Fibroblast of upper back skin (primary cell): ENCODE measurements at regions not wholly inside any gene's neighbourhood (a gene's known extent, or its start where the extent isn't known, plus 50 kb on each side); places are given as distances from the start of the nearest gene placed in this dataset.
A peak's percentile ranks its signal among the peaks of the same experiment; 100 is the strongest.

ENCODE experiments used
- DNase-seq: peaks from one replicate; pipeline ENCODE4 v3.0.0-alpha.2; 2013

DNA sequence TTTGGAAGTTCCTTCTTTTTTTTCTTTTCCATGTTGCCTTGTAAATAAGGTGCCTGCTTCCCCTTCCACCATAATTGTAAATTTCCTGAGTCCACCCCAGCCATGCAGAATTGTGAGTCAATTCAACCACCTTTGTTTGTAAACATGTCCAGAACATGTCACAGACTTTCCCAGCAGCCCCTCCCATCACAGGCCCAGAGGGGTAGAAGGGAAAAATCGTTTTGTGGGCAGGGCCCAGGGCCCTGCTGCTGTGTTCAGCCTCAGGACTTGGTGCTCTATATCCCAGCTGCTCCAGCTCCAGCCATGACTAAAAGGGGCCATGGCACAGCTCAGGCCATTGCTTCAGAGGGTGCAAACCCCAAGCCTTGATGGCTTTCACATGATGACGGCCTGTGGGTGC lies 384.6 kb upstream of the NCAM2 start:
- DNase-seq = no peak

DNA sequence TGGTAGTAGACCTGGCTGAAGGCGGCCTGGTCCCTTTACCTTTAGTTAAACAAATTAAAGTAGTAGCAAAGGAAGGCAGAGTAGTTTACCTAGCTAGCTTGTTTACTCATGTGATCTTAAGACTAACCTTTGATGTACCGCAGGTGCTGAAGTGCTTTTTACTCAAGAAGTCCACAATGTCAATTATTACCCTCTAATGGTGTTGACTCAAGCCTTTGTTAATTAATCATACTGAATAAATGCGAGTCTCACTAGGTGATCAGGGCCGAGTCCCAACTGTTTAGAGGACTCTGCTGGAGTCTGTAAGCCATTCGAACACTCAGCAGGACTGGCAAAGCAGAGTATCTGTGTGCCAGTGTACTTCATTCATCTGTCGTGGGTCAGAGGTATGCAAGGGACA lies 381.1 kb upstream of the NCAM2 start:
- DNase-seq = no peak

DNA sequence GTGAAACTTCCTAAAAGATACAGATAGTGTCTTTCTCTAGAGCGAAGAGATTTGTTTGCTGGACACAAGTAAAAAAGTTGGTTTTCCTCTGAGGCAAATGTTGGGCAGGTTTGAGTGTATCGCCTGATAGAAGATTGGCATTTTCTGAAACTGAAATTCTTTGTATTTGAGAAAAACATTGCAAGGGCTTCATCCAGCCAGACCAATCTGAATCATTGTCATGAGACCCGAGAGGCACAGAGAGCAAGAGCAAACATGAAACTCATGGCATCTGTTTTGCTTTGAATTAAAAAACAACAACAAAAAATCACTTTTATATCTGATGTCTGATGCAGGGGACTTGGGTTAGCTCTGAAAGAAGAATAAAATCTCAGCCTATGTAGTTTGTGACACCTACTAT lies 379.3 kb upstream of the NCAM2 start:
- no peak for DNase-seq

DNA sequence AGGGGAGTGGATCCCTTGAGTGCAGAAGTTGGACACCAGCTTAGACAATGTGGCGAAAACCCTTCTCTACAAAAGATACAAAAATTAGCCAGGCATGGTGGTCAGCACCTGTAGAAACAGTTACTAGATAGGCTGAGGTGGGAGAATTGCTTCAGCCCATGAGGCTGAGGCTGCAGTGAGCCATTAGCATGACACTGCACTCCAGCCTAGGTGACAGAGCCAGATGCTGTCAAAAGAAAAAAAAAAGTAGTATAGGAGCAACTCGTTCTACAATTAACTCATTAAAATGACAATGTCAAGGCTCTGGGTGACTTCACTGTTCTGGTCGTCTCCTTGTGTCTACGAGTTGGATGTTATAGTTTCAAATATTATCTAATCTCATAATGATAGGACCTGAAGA lies 370.6 kb upstream of the NCAM2 start:
- DNase-seq = no peak

DNA sequence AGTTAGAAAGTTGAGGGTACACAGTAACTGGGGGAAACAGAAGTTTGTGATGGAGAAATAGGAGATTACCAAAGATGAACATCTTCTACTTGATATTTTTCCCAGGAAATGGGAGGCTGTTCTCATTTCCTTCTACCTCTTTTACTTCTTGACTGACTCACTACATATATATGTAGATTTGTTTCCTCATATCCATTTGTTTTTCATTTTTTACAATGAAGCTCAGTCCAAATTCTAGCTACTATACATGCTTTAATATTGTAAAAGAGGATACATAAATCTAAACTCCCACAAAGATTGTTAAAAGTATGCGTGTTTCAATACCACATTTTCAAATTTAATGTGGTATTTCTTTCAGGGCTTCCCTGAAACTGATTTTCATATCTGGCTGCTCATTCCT lies 366.6 kb upstream of the NCAM2 start:
- DNase-seq = peak; percentile 64

DNA sequence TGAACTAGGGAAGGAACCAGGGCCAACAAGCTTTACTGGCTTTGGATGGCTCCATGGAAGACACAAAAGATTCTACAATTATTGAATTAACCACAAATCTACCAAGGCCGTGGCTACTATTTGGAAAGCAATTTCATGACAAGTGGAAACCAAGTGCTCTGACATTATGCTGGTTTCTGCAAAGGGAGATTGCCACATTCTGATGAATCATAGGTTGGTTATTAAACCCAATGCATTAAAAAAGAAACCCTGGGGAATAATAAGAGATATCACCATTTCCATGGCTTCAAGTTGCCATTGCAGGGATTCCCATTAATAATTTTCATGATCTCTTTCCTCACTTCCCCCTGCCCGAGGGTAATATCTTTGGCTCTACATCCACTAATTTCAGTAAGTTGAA lies 359.2 kb upstream of the NCAM2 start:
- DNase-seq = peak; percentile 76

DNA sequence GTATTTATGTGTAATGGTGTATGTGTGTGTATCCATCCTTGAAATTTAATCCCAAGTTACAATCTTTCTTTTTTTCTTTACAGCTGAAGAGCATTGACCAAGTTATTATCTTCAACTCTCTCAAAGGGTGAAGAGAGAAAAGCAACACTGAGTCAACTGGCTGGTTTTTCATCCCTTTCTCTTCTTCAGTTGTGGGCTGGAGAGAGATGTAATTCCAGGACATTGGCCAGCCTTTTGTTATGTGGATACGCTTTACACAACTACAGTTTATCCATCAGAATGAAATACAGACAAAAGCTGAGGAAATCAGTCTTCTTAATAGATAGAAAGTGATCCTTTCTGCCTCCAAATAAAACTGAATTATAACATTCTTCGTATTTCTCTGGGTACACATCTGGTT lies 357.0 kb upstream of the NCAM2 start:
- DNase-seq = peak; percentile 3

DNA sequence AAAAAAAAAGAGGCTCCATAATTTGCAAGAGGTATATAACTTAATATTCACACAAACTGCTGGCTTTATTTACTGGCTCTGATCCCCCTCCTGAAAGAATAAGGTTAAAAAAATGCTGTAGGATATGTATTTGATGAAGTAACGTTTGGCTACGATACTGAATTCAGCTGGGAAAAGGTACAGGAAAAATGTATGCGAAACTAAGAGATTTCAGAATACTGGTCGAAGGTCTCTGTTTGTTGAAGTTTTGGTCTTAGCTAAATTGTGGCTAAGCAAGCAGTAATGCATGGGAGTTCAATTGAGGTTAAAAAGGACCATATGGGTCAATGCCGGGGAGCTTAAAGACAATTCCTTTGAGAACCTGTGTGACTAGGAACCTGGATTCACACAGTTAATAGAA lies 355.5 kb upstream of the NCAM2 start:
- DNase-seq = peak; percentile 58

DNA sequence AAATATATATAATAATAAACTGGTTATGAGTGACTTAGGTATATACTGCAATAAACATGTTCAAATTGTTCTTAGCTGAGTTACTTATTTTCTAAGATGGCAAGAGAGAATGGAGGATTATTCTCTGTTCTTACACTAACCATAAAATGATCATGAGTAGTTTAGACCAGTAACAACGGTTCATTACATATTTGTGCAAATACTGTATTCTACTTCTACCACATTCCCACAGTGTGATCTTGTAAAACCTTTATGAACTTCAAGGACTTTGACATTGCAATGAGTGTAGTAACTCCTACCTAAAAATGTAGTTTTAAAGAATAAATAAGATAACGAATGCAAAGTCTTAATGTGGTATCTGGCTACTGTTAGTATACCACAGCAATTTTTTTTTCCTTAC lies 353.7 kb upstream of the NCAM2 start:
- DNase-seq = no peak

DNA sequence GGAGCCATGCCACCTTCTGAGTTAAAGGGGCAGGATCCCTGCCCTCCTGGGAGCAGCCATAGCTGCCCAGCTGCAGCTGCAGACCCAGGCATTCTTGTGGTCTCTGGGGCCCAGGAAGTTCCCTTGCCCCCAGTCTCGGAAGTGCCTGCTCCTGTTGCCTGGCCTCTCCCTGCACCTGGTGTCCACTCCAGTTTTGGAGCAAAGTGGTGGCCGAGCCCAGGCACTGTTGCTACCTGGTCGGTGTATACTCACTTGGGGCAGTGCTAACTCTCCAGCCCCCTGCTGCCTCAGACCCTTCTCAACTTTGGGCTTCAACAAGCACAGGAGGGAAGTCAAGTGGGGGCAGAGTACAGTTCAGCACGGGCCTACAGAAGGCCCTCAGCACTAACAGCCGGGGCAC lies 352.9 kb upstream of the NCAM2 start:
- no peak for DNase-seq

DNA sequence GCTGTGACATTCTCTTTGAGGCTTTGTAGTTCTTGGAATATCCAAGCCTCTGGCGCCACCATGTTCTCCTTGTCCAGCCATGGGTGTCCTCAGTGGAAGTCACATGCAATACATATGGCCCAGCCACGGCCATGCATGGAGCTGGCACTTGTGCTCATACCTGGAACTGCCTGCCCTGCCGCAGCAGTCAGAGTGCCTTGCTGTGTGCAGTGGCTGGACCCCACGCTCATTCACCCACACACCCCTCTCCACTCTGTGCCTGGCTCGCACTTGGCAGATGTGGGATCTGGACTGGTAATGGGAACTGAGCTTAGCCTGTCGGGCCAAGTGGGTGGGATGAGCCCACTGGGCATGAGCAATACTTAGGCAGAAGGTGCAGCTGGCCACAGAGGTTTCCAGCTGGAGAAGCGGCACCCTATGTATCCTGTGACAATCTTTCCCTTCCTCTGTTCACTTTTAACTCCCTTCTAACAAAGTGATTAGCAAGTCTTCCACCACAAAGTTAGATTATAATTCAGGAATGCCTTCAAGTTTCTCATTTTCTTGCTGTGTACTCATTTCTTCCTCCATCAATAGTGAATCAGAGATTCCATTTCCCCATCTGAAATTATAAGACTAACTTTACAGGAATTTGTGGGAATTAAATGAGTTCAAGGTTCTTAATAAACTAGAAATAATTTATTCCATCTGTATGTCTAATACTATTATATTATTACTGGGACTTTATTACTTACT lies 351.6 kb upstream of the NCAM2 start:
- DNase-seq = peak; percentile 75

DNA sequence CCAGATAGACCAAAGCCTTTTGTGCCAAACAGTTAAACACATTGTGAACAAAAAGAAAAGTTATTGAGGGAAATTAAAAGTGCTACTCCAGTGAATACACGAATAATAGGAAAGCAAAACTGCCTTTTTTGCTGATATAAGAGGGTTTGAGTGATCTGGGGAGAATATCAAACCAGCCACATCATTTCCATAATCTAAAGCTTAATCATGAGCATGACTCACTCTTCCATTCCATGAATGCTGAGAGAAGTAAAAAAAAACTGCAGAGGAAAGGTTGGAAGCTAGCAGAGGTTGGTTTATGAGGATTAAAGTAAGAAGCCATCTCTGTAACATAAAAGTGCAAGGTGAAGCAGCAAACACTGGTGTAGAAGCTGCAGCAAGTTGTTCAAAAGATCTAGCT lies 350.6 kb upstream of the NCAM2 start:
- DNase-seq = peak; percentile 80

DNA sequence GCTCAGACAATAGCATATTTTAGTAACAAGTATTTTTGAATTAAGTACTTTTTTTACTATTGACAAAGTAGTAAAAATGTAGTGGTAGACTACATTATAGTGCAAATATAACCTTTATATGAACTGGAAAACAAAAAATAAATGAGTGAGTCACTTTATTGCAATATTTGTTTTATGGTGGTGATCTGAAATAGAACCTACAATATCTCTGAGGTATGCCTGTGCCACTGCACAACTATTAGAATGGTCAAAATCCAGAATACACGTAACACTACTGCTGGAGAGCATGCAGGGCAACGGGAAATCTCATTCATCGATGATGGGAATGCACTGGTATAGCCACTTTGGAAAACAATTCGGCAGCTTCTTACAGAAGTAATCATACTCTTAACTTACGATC lies 349.0 kb upstream of the NCAM2 start:
- no peak for DNase-seq

DNA sequence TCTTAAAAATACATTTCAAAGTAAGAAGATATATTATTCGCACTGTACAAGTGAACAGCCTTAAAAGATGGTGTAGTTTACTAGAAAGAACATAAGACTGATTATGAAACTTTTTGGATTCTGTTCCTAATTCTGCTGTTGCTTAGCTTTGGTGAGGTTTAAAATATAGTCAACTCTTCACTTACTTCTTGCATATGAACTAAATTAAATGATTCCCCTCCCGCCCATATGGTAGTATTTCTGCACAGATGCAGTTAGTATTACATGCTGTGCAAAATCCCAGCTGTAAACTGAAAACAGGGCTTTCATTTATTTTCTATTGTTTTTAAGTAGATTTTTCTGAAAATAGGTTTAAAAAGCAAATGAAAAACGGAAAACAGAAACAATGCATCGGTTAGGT lies 345.4 kb upstream of the NCAM2 start:
- DNase-seq = no peak

DNA sequence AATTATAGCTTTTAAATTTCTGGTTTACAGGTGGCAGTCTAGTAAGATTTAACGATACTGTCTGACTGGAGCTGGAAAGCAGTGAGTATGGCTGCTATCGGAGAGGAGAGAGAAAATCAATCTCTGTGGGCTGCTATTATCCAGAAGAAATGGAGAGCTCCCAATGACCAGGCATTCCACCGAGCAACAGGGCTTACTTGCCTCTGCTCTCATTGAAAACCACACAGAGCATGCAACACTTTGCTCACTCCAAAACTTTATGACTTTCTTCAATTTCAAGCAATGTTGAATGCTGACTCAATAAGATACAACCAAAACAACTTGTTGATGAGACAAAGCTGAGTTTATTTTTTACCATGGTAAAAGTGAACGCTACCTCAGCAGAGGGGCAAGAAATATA lies 337.0 kb upstream of the NCAM2 start:
- peak; percentile 5 for DNase-seq

DNA sequence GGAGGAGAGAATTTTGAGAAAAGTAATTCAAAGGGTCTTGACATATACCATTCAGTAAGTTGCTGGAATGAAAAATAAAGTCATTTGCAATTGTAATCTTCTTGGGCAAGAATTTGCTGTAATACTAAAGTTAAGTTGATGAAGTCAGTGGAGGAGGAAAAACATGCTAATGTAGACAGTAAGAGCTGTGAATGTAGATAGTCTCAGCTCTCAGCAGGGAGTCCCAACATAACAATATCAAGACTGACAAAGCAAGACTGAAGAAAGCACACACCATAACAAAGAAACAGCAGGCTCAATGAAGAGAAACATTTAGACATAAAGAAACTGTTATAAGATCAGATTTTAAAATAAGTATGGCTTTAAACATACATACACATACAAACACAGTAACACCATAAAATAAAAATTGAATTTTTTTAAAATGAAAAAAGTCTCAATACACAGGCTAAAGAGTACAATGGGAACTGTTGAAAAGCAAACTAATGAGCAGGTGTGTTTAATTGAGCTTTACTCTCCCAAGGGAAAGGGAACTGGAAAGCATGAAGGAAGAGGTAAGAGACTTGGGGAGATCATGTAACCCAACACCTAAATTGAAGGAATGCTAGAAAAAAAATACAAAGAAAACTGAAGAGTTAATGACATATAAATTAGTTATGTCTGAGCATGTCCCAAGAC lies 336.3 kb upstream of the NCAM2 start:
- DNase-seq = peak; percentile 8

DNA sequence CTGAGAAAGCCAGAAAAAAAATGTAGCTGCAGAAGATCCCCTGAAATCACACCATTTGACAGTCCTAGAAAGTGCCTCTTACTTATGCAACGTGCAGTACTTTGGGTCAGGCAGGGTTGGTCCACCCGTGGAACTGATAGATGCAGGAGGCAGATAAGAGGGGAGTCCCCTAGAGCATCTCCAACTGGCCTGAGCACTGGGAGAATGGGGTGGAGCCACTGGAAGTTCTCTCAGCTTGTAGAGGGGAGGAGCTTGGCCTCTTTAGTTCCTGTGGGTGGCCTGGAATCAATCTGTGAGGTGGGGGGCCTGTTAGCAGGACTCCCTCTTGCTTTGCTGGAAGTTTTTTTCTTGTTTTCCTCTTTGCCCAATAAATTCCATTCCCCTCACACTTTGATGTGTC lies 335.7 kb upstream of the NCAM2 start:
- peak; percentile 16 for DNase-seq

DNA sequence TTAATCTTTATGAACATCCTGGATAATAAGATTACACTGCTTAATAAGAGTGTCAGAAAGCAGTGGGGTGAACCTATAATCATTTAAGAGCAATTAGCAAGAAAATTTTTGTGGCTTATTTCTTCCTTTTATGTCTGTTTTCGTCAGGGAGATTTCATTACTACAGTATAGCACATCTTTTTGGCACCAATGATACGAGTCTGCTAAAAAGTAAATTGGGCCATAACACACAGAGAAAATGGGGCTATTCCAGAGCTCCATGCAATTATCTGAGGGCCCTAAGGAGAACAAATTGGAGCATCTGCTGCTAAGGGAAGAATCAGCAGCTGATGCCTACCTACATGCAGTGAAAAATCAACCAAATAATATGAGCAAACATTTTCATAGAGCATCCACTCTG lies 330.3 kb upstream of the NCAM2 start:
- DNase-seq = no peak

DNA sequence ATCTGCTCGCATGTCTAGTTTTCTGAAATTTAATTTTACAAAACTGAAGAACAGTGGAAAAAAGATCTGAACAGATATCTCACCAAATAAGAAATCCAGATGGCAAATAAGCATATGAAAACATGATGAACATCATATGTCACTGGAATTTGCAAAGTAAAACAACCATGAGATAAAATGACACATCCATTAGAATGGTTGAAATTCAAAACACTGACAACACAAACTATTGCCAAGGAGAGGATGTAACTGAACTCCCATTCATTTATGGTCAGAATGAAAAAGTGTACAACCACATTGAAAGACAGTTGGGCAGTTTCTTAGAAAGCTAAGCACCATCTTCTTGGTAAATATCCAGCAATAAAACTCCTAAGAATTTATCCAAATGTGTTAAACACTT lies 312.7 kb upstream of the NCAM2 start:
- DNase-seq = no peak

DNA sequence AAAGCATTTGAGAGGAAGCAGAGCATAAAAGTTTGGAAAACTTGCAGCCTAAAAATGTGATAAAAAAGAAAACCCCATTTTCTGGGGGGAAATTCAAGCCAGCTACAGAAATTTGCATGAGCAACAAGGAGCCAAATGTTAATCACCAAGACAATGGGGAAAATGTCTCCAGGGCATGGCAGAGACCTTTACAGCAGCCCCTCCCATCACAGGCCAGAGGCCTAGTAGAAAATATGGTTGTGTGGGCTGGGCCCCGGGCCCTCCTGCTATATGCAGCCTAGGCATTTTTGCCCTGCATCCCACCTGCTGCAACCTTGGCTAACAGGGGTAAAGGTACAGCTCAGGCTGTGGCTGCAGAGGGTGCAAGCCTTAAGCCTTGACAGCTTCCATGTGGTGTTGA lies 299.6 kb upstream of the NCAM2 start:
- no peak for DNase-seq

DNA sequence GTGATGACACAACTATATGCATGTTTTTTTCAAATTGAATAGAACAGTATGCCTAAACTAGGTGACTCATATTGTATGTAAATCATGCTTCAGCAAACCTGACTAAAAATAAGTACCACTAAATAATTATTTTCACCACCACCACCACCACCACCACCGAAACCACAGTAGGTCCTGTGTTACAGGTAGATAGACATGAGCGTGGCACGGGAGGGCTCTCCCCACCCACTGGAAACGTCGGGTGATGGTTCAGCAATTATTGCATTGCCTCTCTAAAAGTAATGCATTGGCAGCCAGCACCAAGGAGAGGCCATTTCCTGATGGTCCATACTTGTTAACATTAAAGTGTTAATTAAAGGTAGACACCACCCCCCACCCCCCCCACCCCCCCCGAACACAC lies 297.0 kb upstream of the NCAM2 start:
- DNase-seq = peak; percentile 5

DNA sequence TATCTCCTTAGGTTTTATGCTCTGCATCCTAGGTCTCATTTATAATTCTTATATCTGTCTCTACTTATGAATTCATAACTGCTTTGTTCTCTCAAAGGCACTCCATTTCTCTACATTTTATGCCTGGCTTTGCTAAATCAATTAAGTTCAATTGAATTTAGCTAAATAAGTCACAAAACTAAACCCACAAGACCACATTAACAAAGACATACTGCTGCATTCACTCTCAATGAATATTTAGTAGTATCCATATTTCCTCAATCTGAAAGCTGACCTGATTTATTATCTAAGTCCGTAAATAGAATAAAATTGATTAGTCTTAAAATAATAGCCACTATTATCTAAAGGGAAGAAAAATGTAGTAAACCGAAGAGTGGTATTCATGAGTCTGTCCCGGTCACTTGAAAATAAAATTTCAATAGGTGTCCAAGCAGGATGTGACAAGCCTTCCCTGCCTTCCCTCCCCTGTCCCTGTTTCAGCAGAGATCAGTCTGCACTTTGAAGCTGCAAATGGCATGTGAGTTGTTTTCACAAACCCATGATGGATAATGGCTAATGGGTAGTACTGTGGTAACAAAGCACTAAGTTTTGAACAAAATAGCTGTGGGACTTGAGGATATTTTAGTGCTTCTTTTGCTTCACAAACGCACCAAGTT lies 295.0 kb upstream of the NCAM2 start:
- DNase-seq = no peak

DNA sequence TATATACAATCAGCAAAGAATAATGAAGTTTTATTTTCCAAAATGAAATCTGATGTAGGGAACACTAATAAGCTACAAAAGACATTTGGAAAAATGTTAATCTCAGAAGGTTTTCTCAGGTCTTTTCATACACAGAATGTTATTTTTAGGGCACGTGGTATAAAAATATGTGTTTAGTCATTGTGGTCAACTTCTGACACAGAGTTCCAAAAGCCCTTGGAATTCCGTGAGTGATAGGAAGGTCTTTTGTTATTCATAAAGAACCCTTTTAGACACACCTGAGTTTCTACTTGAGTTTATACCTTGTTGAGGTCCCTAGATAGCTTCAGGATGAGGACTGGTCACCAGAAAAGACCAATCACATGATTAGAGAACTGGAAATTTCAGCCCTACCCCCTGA lies 277.6 kb upstream of the NCAM2 start:
- DNase-seq = peak; percentile 81

DNA sequence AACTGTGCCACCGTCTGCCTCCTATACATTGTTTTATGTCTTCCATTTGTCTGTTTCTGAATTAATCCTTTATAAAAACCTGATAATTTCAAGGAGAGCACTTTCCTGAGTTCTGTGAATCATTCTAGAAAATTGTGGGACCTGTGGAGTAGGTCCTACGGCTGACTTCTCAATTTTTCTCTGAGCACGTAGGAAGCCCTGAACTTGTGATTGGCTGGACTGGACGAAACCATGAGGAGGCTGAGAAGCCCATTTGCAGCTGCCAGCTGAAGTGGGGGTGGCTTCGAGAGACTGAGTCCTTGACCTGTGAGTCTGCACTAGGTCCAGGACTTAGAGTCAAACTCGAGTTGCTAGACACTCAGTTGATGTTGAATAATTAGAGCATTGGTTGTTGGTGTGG lies 277.1 kb upstream of the NCAM2 start:
- peak; percentile 22 for DNase-seq

DNA sequence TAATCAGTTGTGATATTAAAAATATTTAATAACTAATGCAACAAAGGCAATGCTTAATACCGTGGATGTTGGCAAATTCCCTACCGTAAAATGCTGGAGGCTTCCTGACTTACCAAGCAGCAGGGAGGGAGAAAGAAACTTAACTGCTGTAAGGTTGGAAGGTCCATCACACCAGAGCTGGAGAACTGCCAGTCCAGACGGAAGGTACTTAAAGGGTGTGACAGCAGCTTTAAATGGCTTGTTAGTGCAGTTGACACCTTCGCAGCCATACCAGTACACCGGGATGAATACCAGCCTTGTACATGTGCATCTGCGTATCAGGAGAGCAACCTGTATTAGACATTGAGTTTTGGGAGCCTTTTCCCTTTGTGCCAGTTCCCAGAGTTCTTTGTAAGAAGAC lies 269.5 kb upstream of the NCAM2 start:
- no peak for DNase-seq
